Motor neuron (in vitro differentiated cells): ENCODE measurements at regions not wholly inside any gene's neighbourhood (a gene's known extent, or its start where the extent isn't known, plus 50 kb on each side); places are given as distances from the start of the nearest gene placed in this dataset.
A peak's percentile ranks its signal among the peaks of the same experiment; 100 is the strongest.

Experiments used
- ATAC-seq, 8 experiments: fragments of 200-7000 bp; cut with Tn5 transposase; replicated peaks in 6 of 8; 2 replicates each; pipeline ENCODE4 v1.8.0; 2021; ENCODE audit warnings: mild to moderate bottlenecking in 8 of 8, moderate library complexity in 8 of 8
- H3K27ac ChIP-seq, 2 donors: fragments of 250-450 bp; sonication (Bioruptor Pico); 2 replicates each; pipeline ENCODE4 v1.9.0; 2021; ENCODE audit warnings: antibody characterized with exemption in 2 of 2, mild to moderate bottlenecking in 2 of 2, moderate library complexity in 1 of 2
- H3K4me1 ChIP-seq, 2 donors: fragments of 250-450 bp; sonication (Bioruptor Pico); replicated peaks in 1 of 2; 2 replicates each; pipeline ENCODE4 v1.6.1; 2021; ENCODE audit warnings: antibody characterized with exemption in 2 of 2, mild to moderate bottlenecking in 2 of 2, moderate library complexity in 1 of 2
- H3K4me3 ChIP-seq, 5 donors: fragments of 250-450 bp; sonication (Bioruptor Pico); 2 replicates each; pipeline ENCODE4 v1.9.0; 2021; ENCODE audit warnings: antibody characterized with exemption in 5 of 5, mild to moderate bottlenecking in 5 of 5, moderate library complexity in 4 of 5
- WGBS, 10 experiments: fragments of 450-650 bp; shearing (Covaris generic); methylation state at CpG; one replicate each; pipeline ENCODE4 v1.0.0; 2022; 5-methylcytosine and 5-hydroxymethylcytosine counted together
- in situ Hi-C, 9 experiments: fragments of 400-800 bp; cut with MboI; loops; one replicate each; pipeline ENCODE4 v1.15.0; 2021; ENCODE audit warnings: low sequenced_read_pairs in 9 of 9, low pct_unique_long_range_greater_than_20kb in 2 of 9; ENCODE audit not compliant: unreplicated experiment in 9 of 9

GRCh38 chr2:239756790-239757760 is 268.1 kb downstream of the NDUFA10 start:
- peak in 5 of 8 experiments; percentile 43 to 69 (median 60) for ATAC-seq
- in situ Hi-C loops: no loop called here
- peaks cover 43 to 52% of the 10 kb centered on the region in 2 donors for H3K4me1 ChIP-seq
- 40 to 86% (median 51%) methylated on average over 3 to 14 of the region's 31 CpGs; no CpG with 5 or more reads in 3 of the 10 experiments for WGBS, 10 experiments
- peak overlapping the region; percentile 54 to 77 for H3K27ac ChIP-seq
- H3K4me3 ChIP-seq: no peak overlapping the region

DNA sequence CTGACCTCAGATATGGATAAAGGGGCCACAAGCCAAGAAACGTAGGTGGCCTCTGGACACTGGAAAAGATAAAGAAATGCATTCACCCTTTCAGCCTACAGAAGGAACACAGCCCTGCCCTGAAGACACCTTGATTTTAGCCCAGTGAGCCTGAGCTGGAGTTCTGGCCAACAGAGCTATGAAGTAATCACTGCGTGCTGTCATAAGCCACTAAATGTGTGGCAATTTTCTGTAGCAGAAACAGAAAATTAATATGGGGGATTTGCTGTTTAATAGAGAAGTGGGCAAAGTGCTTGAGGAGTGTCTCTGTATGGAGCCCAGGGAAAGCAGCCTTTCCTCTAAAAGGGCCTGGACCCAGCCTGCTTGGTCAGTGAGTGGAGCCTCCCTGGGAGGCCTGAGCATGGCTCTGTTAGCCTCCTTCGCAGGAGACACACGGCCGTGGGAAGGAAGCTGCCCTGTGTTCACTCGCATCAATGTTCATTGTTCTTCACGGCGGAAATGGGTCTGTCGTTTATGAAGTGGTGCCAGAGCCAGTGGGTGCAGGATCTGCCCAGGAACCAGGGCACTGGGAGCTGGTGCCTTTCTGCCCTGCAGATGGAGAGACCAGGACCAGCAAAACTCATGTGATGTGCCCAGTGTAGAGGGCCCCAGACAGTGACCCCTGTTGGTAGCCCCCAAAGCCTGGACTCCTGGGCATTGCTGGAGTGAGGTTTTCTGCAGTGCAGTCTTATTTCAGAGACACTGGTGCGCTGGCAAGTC is 268.9 kb downstream of the NDUFA10 start:
- peak in 3 of 8 experiments; percentile 9 to 19 (median 15) for ATAC-seq
- Histone ChIP-seq H3K27ac (peak overlapping the region; percentile 54 to 77), H3K4me1 (peaks cover 47 to 56% of the 10 kb centered on the region in 2 donors), H3K4me3 (no peak overlapping the region)
- 58 to 89% (median 80%) methylated on average over 2 to 8 of the region's 10 CpGs; no CpG with 5 or more reads in 5 of the 10 experiments for WGBS, 10 experiments
- in situ Hi-C loops: no loop called here

GRCh38 chr2:239753401-239753837 is 271.7 kb downstream of the NDUFA10 start:
- 22 to 69% (median 42%) methylated on average over 4 to 7 of the region's 14 CpGs; no CpG with 5 or more reads in 6 of the 10 experiments for WGBS, 10 experiments
- H3K27ac ChIP-seq: peak overlapping the region; percentile 72 to 89
- no peak overlapping the region for H3K4me3 ChIP-seq
- in situ Hi-C loops: no loop called here
- ATAC-seq: peak in 5 of 8 experiments; percentile 77 to 85 (median 80)
- H3K4me1 ChIP-seq: peaks cover 50 to 71% of the 10 kb centered on the region in 2 donors

DNA sequence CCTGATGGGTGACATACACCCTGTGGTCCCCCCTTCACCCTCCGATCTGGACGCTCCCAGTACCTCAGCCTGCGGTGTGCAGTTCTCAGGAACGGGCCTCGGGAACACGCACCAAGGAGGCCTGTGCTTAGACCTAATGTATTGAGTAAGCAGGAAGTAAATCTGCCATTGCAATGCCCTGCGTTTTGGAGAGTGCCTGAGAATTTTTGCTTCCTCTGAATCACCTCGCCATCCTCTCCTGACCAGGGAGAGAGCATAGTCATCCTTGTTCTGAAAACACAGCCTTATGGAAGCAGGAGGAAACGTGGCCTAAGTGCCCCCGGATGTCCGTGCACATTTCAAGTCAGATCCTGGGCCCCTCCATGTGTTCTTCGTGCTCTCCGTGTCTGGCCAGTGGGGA is 272.2 kb downstream of the NDUFA10 start:
- 40 to 86% (median 64%) methylated on average over 1 to 8 of the region's 13 CpGs; no CpG with 5 or more reads in 5 of the 10 experiments for WGBS, 10 experiments
- Histone ChIP-seq H3K4me1 (peaks cover 50 to 71% of the 10 kb centered on the region in 2 donors), H3K4me3 (no peak overlapping the region), H3K27ac (peak overlapping the region; percentile 72 to 89)
- in situ Hi-C loops: no loop called here
- ATAC-seq: no peak

- peak in 2 of 8 experiments; percentile 25 to 30 for ATAC-seq
- WGBS, 10 experiments: 0 to 78% (median 61%) methylated on average over 1 to 13 of the region's 24 CpGs; no CpG with 5 or more reads in 4 of the 10 experiments
- no peak overlapping the region for H3K4me3 ChIP-seq
- peaks cover 42 to 61% of the 10 kb centered on the region in 2 donors for H3K4me1 ChIP-seq
- peak overlapping the region in 1 of 2 donors; percentile 89 for H3K27ac ChIP-seq
- in situ Hi-C loops: no loop called here
Measured at GRCh38 chr2:239751679-239752355, 273.3 kb downstream of the NDUFA10 start.

- in situ Hi-C loops: no loop called here
- Histone ChIP-seq H3K4me3 (no peak overlapping the region), H3K27ac (peak overlapping the region in 1 of 2 donors; percentile 28), H3K4me1 (peaks cover 37 to 54% of the 10 kb centered on the region in 2 donors)
- no peak for ATAC-seq
- WGBS, 10 experiments: 0 to 100% (median 84%) methylated on average over 1 to 8 of the region's 22 CpGs; no CpG with 5 or more reads in 5 of the 10 experiments
Measured at GRCh38 chr2:239750929-239751678, 274.0 kb downstream of the NDUFA10 start.

- ATAC-seq: no peak
- no peak overlapping the region for H3K4me3 ChIP-seq
- in situ Hi-C loops: no loop called here
- peaks cover 42 to 57% of the 10 kb centered on the region in 2 donors for H3K4me1 ChIP-seq
- H3K27ac ChIP-seq: no peak overlapping the region
- WGBS, 10 experiments: 39 to 84% (median 75%) methylated on average over 3 to 7 of the region's 29 CpGs; no CpG with 5 or more reads in 6 of the 10 experiments
Measured at GRCh38 chr2:239750045-239750835, 274.9 kb downstream of the NDUFA10 start.

DNA sequence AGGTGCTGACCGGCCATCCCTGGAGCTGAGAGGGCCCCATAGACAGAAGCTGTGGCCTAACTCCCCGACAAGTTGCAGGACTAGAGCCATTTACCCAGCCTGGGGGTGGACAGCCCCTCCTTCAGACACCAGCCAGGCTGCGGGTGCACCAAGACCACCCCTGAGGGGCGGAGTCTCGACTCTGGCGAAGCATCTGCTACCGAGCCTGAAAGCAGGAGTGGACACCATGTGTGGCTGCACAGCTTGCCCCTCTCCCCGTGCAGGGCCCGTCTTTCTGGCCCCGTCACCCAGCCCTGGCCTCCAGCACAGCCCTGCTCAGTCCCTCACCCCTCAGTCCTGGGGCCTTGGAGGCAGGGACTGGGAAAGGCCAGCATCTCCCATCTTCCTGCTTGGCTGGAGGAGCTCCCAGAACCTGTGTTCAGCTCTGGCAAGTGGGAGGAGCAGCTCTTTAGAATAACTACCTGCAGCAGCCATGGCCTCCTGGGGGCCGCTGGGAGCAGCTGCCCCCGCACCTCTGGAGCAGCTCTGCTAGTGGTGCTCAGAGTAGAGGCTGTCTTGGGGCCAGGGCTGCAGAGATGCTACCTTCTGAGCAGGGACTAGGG is 275.8 kb downstream of the NDUFA10 start:
- ATAC-seq: no peak
- in situ Hi-C loops: no loop called here
- H3K27ac ChIP-seq: no peak overlapping the region
- peaks cover 42 to 54% of the 10 kb centered on the region in 2 donors for H3K4me1 ChIP-seq
- WGBS, 10 experiments: 47 to 100% (median 75%) methylated on average over 2 to 9 of the region's 12 CpGs; no CpG with 5 or more reads in 7 of the 10 experiments
- no peak overlapping the region for H3K4me3 ChIP-seq

DNA sequence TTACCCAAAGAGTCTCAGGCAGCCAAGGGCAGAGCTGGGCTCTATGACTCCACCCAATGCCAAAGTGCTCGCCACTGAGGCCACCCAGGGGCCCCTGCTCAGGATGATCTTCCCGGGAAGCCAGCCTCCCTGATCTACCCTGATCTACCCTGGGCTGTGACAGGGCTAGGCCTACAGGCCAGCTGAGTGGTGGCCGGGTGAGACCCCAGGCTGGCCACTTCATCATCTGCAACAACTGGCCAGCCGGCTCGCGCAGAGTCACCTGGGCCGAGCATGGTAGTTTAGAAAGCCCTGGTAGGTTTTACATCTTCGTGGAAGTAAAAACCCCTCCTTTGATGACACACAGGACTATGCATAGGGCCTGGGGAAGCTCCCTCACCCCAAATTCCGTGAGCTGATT is 276.3 kb downstream of the NDUFA10 start:
- no peak overlapping the region for H3K4me3 ChIP-seq
- H3K27ac ChIP-seq: no peak overlapping the region
- in situ Hi-C loops: no loop called here
- WGBS, 10 experiments: 50 to 63% methylated on average over 1 to 5 of the region's 9 CpGs; no CpG with 5 or more reads in 8 of the 10 experiments
- ATAC-seq: no peak
- H3K4me1 ChIP-seq: peaks cover 38 to 49% of the 10 kb centered on the region in 2 donors

DNA sequence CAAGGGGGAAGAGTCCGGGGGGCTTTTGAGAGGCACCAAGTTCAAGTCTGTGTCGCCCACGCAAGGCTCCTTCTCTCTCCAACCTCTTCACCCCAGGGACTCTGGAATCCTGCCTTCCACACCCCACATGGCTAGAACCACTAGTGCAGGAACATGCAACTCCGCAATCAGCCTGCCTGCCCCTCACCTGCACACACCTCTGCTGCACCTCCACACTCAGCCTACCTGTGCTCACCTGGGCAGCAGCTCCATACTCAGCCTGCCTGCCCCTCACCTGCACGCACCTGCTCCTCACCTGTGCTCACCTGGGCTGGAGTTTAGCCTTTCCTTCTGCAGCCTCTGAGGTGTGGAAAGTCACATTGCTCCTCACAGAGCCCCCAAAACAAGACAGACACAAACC is 277.4 kb downstream of the NDUFA10 start:
- no peak overlapping the region for H3K27ac ChIP-seq
- ATAC-seq: no peak
- no peak overlapping the region for H3K4me3 ChIP-seq
- in situ Hi-C loops: no loop called here
- peaks cover 27 to 38% of the 10 kb centered on the region in 2 donors for H3K4me1 ChIP-seq
- 67 to 93% (median 80%) methylated on average over 1 to 3 of the region's 5 CpGs; no CpG with 5 or more reads in 5 of the 10 experiments for WGBS, 10 experiments

GRCh38 chr2:239747274-239747673 is 277.9 kb downstream of the NDUFA10 start:
- in situ Hi-C loops: no loop called here
- H3K4me1 ChIP-seq: peaks cover 22 to 33% of the 10 kb centered on the region in 2 donors
- 90 to 92% methylated on average over 5 to 8 of the region's 16 CpGs; no CpG with 5 or more reads in 8 of the 10 experiments for WGBS, 10 experiments
- no peak for ATAC-seq
- H3K4me3 ChIP-seq: no peak overlapping the region
- H3K27ac ChIP-seq: no peak overlapping the region
